ENCODE measurements at regions not wholly inside any gene's neighbourhood (a gene's known extent, or its start where the extent isn't known, plus 50 kb on each side); places are given as distances from the start of the nearest gene placed in this dataset.
"Not testable (repeated sequence)": the region's sequence is repeated elsewhere in the genome, so short reads cannot be mapped to it uniquely, and the experiment has no call there.

DNA sequence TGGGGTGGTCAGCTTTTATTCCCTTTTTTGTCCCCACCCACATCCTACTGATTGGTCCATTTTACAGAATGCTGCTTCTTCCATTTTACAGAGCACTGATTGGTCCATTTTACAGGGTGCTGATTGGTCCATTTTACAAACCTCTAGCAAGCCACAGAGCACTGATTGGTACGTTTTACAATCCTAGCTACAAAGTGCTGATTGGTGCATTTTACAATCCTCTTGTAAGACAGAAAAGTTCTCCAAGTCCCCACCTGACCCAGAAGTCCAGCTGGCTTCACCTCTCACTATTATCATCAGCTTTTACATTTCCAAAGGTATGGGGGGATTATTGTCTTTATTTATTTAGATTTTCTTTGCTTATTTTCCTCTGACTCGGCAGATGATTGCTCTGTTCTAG, 390.4 kb upstream of the STXBP6 start:
- TF ChIP-seq, protein P1, sequence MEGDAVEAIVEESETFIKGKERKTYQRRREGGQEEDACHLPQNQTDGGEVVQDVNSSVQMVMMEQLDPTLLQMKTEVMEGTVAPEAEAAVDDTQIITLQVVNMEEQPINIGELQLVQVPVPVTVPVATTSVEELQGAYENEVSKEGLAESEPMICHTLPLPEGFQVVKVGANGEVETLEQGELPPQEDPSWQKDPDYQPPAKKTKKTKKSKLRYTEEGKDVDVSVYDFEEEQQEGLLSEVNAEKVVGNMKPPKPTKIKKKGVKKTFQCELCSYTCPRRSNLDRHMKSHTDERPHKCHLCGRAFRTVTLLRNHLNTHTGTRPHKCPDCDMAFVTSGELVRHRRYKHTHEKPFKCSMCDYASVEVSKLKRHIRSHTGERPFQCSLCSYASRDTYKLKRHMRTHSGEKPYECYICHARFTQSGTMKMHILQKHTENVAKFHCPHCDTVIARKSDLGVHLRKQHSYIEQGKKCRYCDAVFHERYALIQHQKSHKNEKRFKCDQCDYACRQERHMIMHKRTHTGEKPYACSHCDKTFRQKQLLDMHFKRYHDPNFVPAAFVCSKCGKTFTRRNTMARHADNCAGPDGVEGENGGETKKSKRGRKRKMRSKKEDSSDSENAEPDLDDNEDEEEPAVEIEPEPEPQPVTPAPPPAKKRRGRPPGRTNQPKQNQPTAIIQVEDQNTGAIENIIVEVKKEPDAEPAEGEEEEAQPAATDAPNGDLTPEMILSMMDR (IDR thresholded peaks at IDR 0.05), result not testable (repeated sequence)
- TF ChIP-seq POLR2A, POLR2AphosphoS5, EP300 (IDR thresholded peaks at IDR 0.05): not testable (repeated sequence)
